Activated CD4-positive, alpha-beta memory T cell treated with anti-CD3 and anti-CD28 coated beads, Interleukin-2, amount 10 ng/mL, durations not matched to agents 7 days and 5 days (primary cell): ENCODE measurements at regions not wholly inside any gene's neighbourhood (a gene's known extent, or its start where the extent isn't known, plus 50 kb on each side); places are given as distances from the start of the nearest gene placed in this dataset.

Source experiments
- CTCF ChIA-PET: fragments of 350-600 bp; sonication (Branson Sonifier 250); formaldehyde crosslinking; loops from one replicate; lab custom pipeline; 2021; ENCODE audit warnings: antibody characterized with exemption, inconsistent platforms; lab: Charles Lee
- POLR2A ChIA-PET: fragments of 350-600 bp; sonication (Branson Sonifier 250); formaldehyde crosslinking; loops from one replicate; lab custom pipeline; 2021; ENCODE audit warnings: antibody characterized with exemption; lab: Charles Lee
- DNase-seq: peaks from one replicate; pipeline ENCODE4 v3.0.0-alpha.2; 2020
- H3K27ac Mint-ChIP-seq: one replicate; pipeline ENCODE4 v1.8.0; 2021; ENCODE audit warnings: mild to moderate bottlenecking, mixed read lengths
- H3K27me3 Mint-ChIP-seq: one replicate; pipeline ENCODE4 v1.8.0; 2021; ENCODE audit warnings: mixed read lengths
- H3K36me3 Mint-ChIP-seq: one replicate; pipeline ENCODE4 v1.8.0; 2021; ENCODE audit warnings: low read depth, mixed read lengths
- H3K4me1 Mint-ChIP-seq: one replicate; pipeline ENCODE4 v1.8.0; 2021; ENCODE audit warnings: mixed read lengths
- H3K4me3 Mint-ChIP-seq: one replicate; pipeline ENCODE4 v1.8.0; 2021; ENCODE audit warnings: mild to moderate bottlenecking, mixed read lengths
- H3K9me3 Mint-ChIP-seq: one replicate; pipeline ENCODE4 v1.8.0; 2021; ENCODE audit warnings: mixed read lengths

DNA sequence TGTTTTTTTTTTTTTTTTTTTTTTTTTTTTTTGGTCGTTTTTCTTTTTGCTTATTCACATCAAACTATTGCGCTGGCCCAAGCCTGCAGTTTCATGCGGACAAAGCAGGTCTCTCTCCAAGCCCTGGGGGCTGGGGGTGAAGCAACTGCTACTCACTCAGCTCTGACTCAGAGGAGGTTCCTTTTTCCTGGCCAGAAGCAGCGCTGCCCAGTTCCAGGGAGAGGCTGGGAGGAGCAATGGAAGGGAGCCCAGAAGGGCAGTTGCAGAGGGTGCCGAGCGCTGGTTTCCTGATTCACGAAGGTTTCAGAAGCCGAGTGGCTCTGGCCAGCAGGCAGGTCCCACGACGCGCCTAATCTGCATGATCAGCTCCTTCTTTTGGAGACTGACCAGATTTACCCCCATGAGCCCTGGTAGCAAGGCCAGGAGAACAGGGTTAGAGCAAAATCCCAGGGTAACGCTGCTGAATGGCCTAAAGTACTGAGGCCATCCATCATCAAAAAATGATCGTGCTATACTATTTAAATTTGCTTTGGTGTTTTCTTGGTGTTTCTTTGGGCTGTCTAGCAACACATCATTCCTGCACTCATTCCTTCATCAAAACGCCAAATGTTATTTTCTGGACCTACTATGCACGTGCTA lies 144.7 kb upstream of the SOX9 start:
- no peak overlapping the region for H3K27ac Mint-ChIP-seq
- peaks cover 3% of the 10 kb centered on the region for H3K9me3 Mint-ChIP-seq
- CTCF ChIA-PET = no interaction called here
- POLR2A ChIA-PET = no interaction called here
- no peaks in the 10 kb centered on the region for H3K27me3 Mint-ChIP-seq
- no peaks in the 10 kb centered on the region for H3K4me1 Mint-ChIP-seq
- no peak for DNase-seq
- H3K36me3 Mint-ChIP-seq = no peaks in the 10 kb centered on the region
- no peak overlapping the region for H3K4me3 Mint-ChIP-seq

DNA sequence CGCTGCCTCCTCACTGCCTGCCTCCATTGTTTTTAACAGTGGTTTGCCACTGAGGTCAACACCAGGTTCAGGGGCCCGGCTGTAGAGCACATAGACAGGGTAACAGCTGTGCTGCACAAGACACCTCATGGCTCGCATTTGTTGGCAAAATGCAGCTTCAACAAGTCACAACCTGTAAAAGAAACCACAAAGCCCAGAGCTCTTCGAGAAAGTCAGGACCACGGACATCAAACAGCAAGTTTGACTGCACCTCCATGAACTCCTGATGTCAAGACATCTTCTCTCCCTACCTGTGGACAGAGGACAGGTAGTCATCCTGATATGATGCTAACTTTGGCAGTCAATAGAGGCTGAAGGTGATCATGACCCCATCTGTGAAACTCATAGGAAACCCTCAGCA lies 142.4 kb upstream of the SOX9 start:
- Mint-ChIP-seq H3K9me3 (no peaks in the 10 kb centered on the region), H3K4me3 (no peak overlapping the region), H3K27ac (no peak overlapping the region), H3K36me3 (no peaks in the 10 kb centered on the region), H3K4me1 (no peaks in the 10 kb centered on the region), H3K27me3 (no peaks in the 10 kb centered on the region)
- CTCF ChIA-PET = no interaction called here
- POLR2A ChIA-PET = no interaction called here
- DNase-seq = no peak

DNA sequence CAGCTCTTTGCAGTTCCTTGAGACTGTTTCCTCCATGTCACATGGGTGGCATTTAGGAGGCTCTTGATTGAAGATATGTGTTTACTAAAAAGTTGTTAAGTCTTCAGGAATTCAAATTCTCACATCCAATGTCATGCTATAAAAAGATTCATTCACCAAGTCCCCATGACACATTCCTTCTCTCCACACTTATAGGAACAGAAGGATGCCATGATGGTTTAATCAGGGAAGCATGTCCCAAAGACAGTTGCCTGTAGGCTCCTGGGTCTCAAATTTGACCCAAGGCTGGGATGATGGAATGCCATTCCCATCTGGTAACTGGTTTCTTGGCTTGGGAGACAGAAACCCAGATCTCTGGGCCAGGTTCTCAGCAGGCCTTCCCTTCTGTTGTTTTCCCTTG lies 140.6 kb upstream of the SOX9 start:
- no peaks in the 10 kb centered on the region for H3K36me3 Mint-ChIP-seq

DNA sequence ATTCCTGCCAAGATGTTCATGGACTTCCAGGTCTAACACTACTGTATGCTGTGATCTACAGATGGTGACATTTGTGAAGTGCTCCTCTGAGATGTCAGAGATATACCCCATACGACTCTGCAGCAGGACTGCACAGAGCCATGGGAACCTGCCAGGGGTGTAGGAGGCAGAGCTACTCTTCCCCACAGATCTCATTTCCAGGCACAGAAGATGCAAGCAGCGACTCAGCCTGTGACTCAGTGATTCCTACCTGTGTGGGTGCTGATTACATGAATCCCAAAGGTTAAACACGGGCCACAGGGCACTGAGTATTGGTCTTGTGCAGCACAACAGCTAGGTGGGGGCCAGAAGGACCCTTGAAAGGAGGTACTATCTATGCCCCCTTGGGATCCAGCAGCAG lies 137.0 kb upstream of the SOX9 start:
- H3K27ac Mint-ChIP-seq = no peak overlapping the region
- H3K27me3 Mint-ChIP-seq = no peaks in the 10 kb centered on the region
- H3K9me3 Mint-ChIP-seq = peaks cover 3% of the 10 kb centered on the region
- no peaks in the 10 kb centered on the region for H3K4me1 Mint-ChIP-seq
- no peak overlapping the region for H3K4me3 Mint-ChIP-seq
- ChIA-PET POLR2A (no interaction called here), CTCF (no interaction called here)
- DNase-seq = no peak
- no peaks in the 10 kb centered on the region for H3K36me3 Mint-ChIP-seq

More for the DNA sequence above, 140.6 kb upstream of the SOX9 start:
- no peaks in the 10 kb centered on the region for H3K27me3 Mint-ChIP-seq
- ChIA-PET CTCF (no interaction called here), POLR2A (no interaction called here)
- no peak overlapping the region for H3K4me3 Mint-ChIP-seq
- H3K9me3 Mint-ChIP-seq = peaks cover 3% of the 10 kb centered on the region
- H3K4me1 Mint-ChIP-seq = no peaks in the 10 kb centered on the region
- no peak overlapping the region for H3K27ac Mint-ChIP-seq
- DNase-seq = no peak

DNA sequence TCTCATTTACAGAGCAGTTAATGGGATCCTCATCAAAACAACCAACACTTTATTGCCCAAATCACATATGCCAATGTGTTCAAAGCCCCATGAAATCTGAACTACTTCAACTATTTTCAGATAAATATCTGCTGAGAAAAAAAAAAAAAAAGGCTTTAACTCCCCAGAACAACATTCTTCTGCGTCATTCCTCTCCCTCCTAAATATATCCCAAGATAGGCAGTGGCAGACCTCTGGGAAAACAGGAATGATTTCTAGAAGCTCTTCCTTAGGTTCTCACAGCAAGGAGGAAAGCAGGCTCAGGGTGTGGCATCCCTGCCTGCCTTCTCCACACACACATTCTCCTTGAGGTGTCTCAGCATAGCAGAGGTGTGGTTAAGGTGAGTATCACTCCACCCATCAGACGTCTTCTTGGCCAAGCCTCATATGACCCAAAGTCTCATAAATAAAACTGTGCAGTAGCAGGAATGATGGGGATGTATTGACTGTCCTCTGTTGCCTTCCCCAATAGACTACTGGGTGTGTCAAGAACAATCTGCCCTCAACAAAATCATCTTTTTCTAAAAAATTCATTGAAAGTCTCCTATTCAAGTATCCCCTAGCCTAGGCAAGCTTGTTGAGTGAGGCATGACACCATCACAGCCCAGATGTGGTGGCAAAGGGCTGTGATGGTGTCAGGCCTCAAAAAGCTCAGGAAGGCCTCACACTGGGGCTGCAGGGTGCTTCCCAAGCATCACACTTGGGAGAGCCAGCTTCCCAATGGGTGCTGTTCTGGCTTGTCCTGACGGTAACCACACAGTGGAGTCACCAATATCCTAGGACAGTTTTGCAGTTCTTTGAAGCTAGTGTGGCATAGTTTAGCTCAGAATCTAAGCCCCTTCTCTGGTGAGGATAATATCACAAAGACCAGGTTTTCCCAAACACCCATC lies 135.4 kb upstream of the SOX9 start:
- H3K9me3 Mint-ChIP-seq = peaks cover 3% of the 10 kb centered on the region
- H3K4me1 Mint-ChIP-seq = no peaks in the 10 kb centered on the region
- ChIA-PET CTCF (no interaction called here), POLR2A (no interaction called here)
- DNase-seq = no peak
- H3K27me3 Mint-ChIP-seq = no peaks in the 10 kb centered on the region
- H3K4me3 Mint-ChIP-seq = no peak overlapping the region
- H3K27ac Mint-ChIP-seq = no peak overlapping the region
- H3K36me3 Mint-ChIP-seq = no peaks in the 10 kb centered on the region

DNA sequence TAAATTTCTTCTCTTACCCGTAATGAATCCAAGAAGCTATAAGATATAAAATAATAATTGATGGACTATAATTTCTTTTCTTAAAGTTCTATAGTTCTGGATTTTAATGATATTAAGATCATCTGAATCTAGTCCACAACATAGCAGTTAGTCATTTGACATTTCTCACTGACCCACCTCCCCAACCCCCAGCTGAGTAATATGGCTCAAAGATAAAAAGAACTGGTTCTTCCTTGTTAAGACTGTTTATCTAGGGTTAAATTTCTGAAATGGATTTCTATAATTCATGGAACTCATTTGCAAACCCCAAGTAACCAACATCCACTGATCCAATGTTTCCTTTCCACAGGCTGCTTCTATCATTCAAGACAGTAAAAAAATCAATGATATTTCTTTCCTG lies 133.9 kb upstream of the SOX9 start:
- DNase-seq = no peak
- Mint-ChIP-seq H3K4me3 (no peak overlapping the region), H3K27me3 (no peaks in the 10 kb centered on the region), H3K36me3 (no peaks in the 10 kb centered on the region), H3K4me1 (no peaks in the 10 kb centered on the region), H3K27ac (no peak overlapping the region), H3K9me3 (peaks cover 3% of the 10 kb centered on the region)
- POLR2A ChIA-PET = no interaction called here
- CTCF ChIA-PET = no interaction called here

DNA sequence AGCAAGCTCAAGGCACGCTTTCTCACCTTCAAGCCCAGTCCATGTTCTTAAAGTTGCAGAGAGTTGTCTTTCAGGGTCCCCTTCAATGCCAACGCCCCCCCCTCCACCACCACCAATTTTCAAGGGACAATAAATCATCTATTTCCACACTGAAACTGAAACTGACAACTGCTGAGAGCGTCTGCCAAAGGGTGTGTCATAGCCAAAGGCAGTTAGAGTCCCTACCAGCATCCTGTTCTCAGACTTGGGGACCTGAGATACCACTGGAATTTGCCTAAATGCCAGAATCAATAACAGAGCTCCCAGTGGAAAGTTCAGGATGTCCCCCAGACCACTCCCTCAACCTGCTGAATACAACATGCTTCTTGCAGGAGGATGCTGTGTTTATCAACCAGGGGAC lies 133.2 kb upstream of the SOX9 start:
- no peaks in the 10 kb centered on the region for H3K36me3 Mint-ChIP-seq
- no peaks in the 10 kb centered on the region for H3K27me3 Mint-ChIP-seq
- no peak for DNase-seq
- no peaks in the 10 kb centered on the region for H3K4me1 Mint-ChIP-seq
- peaks cover 3% of the 10 kb centered on the region for H3K9me3 Mint-ChIP-seq
- ChIA-PET CTCF (no interaction called here), POLR2A (no interaction called here)
- H3K4me3 Mint-ChIP-seq = no peak overlapping the region
- H3K27ac Mint-ChIP-seq = no peak overlapping the region

DNA sequence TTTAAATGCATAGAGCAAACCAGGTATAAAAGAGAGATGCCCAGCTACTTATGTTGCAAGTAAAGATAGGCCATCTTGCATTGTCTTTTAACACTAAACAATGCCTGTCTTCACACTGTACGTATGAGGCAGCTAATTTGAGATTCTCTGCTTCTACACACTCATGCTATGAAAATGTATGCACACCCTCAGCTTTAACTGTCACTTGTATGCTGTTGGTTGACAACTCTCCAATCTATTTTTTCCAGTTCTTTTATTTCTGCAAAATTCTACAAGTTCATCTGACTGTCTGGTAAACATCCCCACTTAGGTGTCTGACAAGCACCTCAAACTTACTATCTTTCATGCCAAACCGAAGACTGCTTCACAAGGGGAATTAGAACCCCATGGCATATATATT lies 131.7 kb upstream of the SOX9 start:
- Mint-ChIP-seq H3K9me3 (no peaks in the 10 kb centered on the region), H3K4me1 (no peaks in the 10 kb centered on the region), H3K36me3 (no peaks in the 10 kb centered on the region), H3K27ac (no peak overlapping the region), H3K4me3 (no peak overlapping the region), H3K27me3 (no peaks in the 10 kb centered on the region)
- POLR2A ChIA-PET = no interaction called here
- no peak for DNase-seq
- CTCF ChIA-PET = no interaction called here

DNA sequence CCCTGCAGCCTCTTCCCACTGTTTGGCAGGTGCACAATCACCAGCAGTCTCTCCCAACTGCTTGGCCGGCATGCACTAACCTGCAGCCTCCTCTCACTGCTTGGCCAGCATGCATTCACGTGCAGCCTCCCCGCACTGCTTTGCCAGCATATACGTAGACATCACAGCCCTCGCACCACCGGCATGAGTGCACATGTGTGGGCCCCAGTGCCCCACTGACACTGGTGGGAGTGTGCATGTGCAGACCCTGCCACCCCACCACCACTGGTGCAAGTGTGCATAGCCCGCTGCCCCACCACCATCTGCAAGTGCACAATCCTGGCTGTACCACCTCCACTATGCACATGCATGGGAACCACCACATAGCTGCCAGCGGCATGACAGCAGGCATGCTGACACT lies 127.5 kb upstream of the SOX9 start:
- H3K27me3 Mint-ChIP-seq = no peaks in the 10 kb centered on the region
- POLR2A ChIA-PET = no interaction called here
- CTCF ChIA-PET = no interaction called here
- no peaks in the 10 kb centered on the region for H3K9me3 Mint-ChIP-seq
- no peak for DNase-seq
- no peaks in the 10 kb centered on the region for H3K36me3 Mint-ChIP-seq
- no peak overlapping the region for H3K4me3 Mint-ChIP-seq
- no peaks in the 10 kb centered on the region for H3K4me1 Mint-ChIP-seq
- H3K27ac Mint-ChIP-seq = no peak overlapping the region

DNA sequence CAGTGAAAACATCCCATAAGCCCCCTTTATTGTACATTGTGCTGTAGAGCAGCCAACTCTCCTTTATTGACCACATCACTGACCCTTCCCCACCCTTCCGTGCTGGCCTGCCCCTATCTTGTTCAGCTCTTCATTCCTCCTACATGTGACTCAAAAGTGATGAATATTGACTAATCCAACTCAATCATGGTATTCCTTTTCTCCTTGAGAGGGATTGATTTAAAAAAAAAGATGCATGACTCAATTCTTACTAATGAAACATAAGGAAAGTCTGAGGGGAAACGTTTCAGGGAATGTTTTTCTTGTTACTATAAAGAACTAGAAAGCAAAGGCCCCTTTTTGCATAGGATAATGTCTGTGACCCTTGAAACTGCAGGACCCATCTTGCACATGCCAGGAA lies 125.2 kb upstream of the SOX9 start:
- ChIA-PET POLR2A (no interaction called here), CTCF (no interaction called here)
- no peak for DNase-seq
- Mint-ChIP-seq H3K36me3 (no peaks in the 10 kb centered on the region), H3K27me3 (no peaks in the 10 kb centered on the region), H3K27ac (no peak overlapping the region), H3K9me3 (no peaks in the 10 kb centered on the region), H3K4me3 (no peak overlapping the region), H3K4me1 (no peaks in the 10 kb centered on the region)

DNA sequence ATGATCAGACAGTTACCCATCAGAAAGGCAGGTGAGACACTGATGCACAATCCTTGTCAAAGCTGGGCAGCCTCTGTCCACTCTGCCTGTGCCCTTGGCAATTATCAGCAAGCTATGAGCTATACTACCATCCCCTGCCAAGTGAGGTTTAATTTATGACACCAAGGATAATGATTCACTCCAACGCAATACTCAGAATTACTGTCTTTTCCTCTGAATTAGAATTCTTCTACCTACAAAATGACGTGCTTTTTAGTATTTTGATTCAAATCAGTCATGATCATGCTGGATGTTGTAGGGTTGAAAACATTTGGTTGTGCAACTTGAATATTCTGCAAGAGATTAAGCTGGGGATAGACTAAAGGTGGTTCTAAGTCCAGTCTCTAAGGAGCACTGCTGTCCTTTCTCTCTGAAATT lies 116.8 kb upstream of the SOX9 start:
- no peak overlapping the region for H3K27ac Mint-ChIP-seq
- no peak for DNase-seq
- no peak overlapping the region for H3K4me3 Mint-ChIP-seq
- ChIA-PET POLR2A (no interaction called here), CTCF (no interaction called here)
- H3K4me1 Mint-ChIP-seq = no peaks in the 10 kb centered on the region
- H3K36me3 Mint-ChIP-seq = no peaks in the 10 kb centered on the region
- H3K9me3 Mint-ChIP-seq = no peaks in the 10 kb centered on the region
- no peaks in the 10 kb centered on the region for H3K27me3 Mint-ChIP-seq

DNA sequence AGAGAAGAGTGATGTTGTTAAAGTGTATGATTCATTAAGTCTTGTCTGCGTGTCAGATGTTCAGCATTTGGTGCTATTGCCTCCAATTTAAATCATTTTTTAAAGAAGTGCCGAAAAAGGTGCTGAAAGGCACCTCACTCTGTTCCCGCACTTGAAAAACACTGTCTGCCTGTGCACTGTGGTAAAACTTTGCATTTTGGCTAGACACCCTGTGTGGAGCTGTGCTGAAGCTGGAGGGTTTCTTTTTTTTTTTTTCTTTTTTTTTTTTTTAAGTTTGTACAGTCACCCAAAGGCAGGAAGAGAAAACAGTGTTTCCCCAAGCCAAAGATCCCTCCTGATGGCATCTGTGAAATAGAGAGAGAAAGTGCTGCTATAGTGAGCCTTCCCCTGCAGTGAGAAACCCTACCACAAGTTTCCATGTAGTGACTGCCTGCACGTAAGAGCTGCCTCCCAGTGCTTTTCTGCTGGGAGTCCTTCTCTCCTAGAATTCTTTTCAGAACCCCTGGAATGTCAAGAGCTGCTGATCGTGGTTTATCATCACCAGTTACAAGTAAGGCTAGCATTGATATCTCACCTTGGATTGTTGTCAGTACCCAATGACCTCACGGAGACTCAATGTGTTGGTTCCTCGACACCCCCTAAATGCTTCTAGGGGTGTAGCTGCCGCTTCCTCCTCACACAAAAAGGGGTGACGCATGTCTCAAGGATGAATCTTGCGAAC lies 116.0 kb upstream of the SOX9 start:
- ChIA-PET POLR2A (no interaction called here), CTCF (no interaction called here)
- no peak overlapping the region for H3K4me3 Mint-ChIP-seq
- H3K27ac Mint-ChIP-seq = no peak overlapping the region
- no peaks in the 10 kb centered on the region for H3K9me3 Mint-ChIP-seq
- no peaks in the 10 kb centered on the region for H3K4me1 Mint-ChIP-seq
- DNase-seq = no peak
- no peaks in the 10 kb centered on the region for H3K36me3 Mint-ChIP-seq
- no peaks in the 10 kb centered on the region for H3K27me3 Mint-ChIP-seq

DNA sequence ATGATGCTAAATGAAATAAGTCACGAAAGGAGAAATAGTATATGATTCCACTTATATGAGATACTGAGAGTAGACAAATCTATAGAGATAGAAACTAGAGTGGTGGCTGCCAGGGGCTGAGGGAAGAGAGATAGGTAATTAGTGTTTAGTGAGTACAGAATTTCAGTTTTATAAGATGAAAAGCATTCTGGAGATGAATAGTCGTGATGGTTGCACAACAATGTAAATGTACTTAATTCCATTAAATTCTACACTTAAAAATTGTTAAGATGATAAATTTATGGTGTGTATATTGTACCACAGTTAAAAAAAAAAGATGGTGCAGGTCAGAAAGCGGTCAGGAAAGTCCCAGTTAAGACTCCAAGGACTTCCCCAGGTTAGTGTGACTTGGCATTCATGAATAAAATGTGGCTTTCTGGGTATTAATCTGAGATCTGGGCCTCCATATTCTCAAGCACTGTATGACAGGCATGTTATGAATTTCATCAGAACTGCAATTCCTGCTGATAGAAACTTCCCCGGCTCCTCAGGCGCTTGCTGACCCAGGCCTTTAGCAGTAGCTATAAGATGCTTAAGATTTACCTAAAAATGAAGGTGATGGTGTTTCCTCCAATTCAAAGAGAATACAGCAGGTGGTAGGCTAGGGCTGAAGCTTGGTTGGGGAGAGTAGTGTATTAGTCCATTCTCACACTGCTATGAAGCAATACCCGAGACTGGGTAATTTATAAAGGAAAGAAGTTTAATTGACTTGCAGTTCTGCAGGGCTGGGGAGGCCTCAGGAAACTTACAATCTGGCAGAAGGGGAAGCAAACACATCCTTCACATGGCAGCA lies 115.3 kb upstream of the SOX9 start:
- Mint-ChIP-seq H3K36me3 (no peaks in the 10 kb centered on the region), H3K27me3 (no peaks in the 10 kb centered on the region), H3K4me3 (no peak overlapping the region), H3K27ac (no peak overlapping the region), H3K9me3 (no peaks in the 10 kb centered on the region), H3K4me1 (no peaks in the 10 kb centered on the region)
- DNase-seq = no peak
- CTCF ChIA-PET = no interaction called here
- POLR2A ChIA-PET = no interaction called here
